Neuronal stem cell (in vitro differentiated cells): ENCODE measurements at regions not wholly inside any gene's neighbourhood (a gene's known extent, or its start where the extent isn't known, plus 50 kb on each side); places are given as distances from the start of the nearest gene placed in this dataset.

ENCODE experiments used
- DNase-seq: peaks from one replicate; pipeline ENCODE4 v3.0.0-alpha.2; 2013; ENCODE audit warnings: low spot score
- H2AFZ ChIP-seq: one replicate; pipeline ENCODE4 v1.6.1; 2013; ENCODE audit warnings: mild to moderate bottlenecking, low read length, inconsistent platforms
- H2AK5ac ChIP-seq: 2 replicates; pipeline ENCODE4 v1.6.1; 2013; ENCODE audit warnings: low read depth, mild to moderate bottlenecking, inconsistent platforms, low read length, moderate library complexity, mixed read lengths
- H2BK120ac ChIP-seq: 2 replicates; pipeline ENCODE4 v1.6.1; 2013; ENCODE audit warnings: low read depth, mild to moderate bottlenecking, inconsistent platforms, low read length, moderate library complexity, mixed read lengths
- H2BK12ac ChIP-seq: one replicate; pipeline ENCODE4 v1.6.1; 2013; ENCODE audit warnings: low read length, inconsistent platforms
- H2BK15ac ChIP-seq: 2 replicates; pipeline ENCODE4 v1.6.1; 2013; ENCODE audit warnings: mild to moderate bottlenecking, low read length, inconsistent platforms, mixed read lengths
- H2BK5ac ChIP-seq: one replicate; pipeline ENCODE4 v1.6.1; 2013; ENCODE audit warnings: inconsistent platforms, mild to moderate bottlenecking, low read length, moderate library complexity
- H3K14ac ChIP-seq: one replicate; pipeline ENCODE4 v1.6.1; 2013; ENCODE audit warnings: low read length, inconsistent platforms
- H3K18ac ChIP-seq: 2 replicates; pipeline ENCODE4 v1.6.1; 2013; ENCODE audit warnings: low read length, inconsistent platforms
- H3K23ac ChIP-seq: 2 replicates; pipeline ENCODE4 v1.6.1; 2013; ENCODE audit warnings: low read depth, mild to moderate bottlenecking, mixed read lengths, low read length, inconsistent platforms; ENCODE audit not compliant: poor library complexity
- H3K27ac ChIP-seq: replicated peaks from 3 replicates; pipeline ENCODE4 v1.5.1; 2013; ENCODE audit warnings: low read length, inconsistent platforms
- H3K27me3 ChIP-seq, 3 experiments: 2 replicates each; pipeline ENCODE4 v1.6.1; 2013; ENCODE audit warnings: low read length in 3 of 3, mild to moderate bottlenecking in 2 of 3, inconsistent platforms in 1 of 3, low read depth in 1 of 3, mixed read lengths in 1 of 3, moderate library complexity in 1 of 3; ENCODE audit not compliant: control insufficient read depth in 3 of 3, insufficient read depth in 3 of 3
- H3K36me3 ChIP-seq, 2 donors: replicated peaks in 1 of 2; 2 replicates each; pipeline ENCODE4 v1.6.1; 2013; ENCODE audit warnings: low read length in 2 of 2; ENCODE audit not compliant: control insufficient read depth in 2 of 2, insufficient read depth in 2 of 2
- H3K4ac ChIP-seq: 2 replicates; pipeline ENCODE4 v1.6.1; 2013; ENCODE audit warnings: inconsistent platforms, mild to moderate bottlenecking, low read length, moderate library complexity
- H3K4me1 ChIP-seq, 2 donors: 1 replicate in 1 of 2; 2 replicates in 1 of 2; pipeline ENCODE4 v1.6.1; 2013; ENCODE audit warnings: low read length in 2 of 2, low read depth in 1 of 2; ENCODE audit not compliant: control insufficient read depth in 2 of 2, insufficient read depth in 1 of 2
- H3K4me2 ChIP-seq: one replicate; pipeline ENCODE4 v1.6.1; 2013; ENCODE audit warnings: mild to moderate bottlenecking, low read length, inconsistent platforms; ENCODE audit not compliant: insufficient read depth, poor library complexity, severe bottlenecking
- H3K4me3 ChIP-seq, 2 donors: 2 replicates each; pipeline ENCODE4 v1.5.1; 2013; ENCODE audit warnings: low read length in 2 of 2, mild to moderate bottlenecking in 2 of 2, inconsistent platforms in 1 of 2, moderate library complexity in 1 of 2
- H3K79me1 ChIP-seq: one replicate; pipeline ENCODE4 v1.6.1; 2013; ENCODE audit warnings: low read depth, mild to moderate bottlenecking, inconsistent platforms, low read length, moderate library complexity
- H3K9ac ChIP-seq: one replicate; pipeline ENCODE4 v1.6.1; 2013; ENCODE audit warnings: mild to moderate bottlenecking, low read depth, low read length, inconsistent platforms; ENCODE audit not compliant: poor library complexity
- H3K9me3 ChIP-seq, 2 donors: replicated peaks in 1 of 2; 2 replicates each; pipeline versions ENCODE3 to v1.6.1; 2013; ENCODE audit warnings: low read length in 2 of 2, mild to moderate bottlenecking in 2 of 2, inconsistent platforms in 1 of 2, low read depth in 1 of 2, mixed read lengths in 1 of 2, moderate library complexity in 1 of 2; ENCODE audit not compliant: control insufficient read depth in 2 of 2, insufficient read depth in 1 of 2
- H4K8ac ChIP-seq: one replicate; pipeline ENCODE4 v1.6.1; 2013; ENCODE audit warnings: low read depth, mild to moderate bottlenecking, inconsistent platforms, low read length, moderate library complexity
- H4K91ac ChIP-seq: one replicate; pipeline ENCODE4 v1.6.1; 2013; ENCODE audit warnings: low read length, low read depth, mild to moderate bottlenecking, inconsistent platforms; ENCODE audit not compliant: poor library complexity
- WGBS, 2 donors: extraction: QIAGEN DNeasy Blood & Tissue Kit; methylation state at CpG; one replicate each; pipeline ENCODE4 v1.1.7; 2013; ENCODE audit warnings: missing lambda C conversion rate in 2 of 2, mixed read lengths in 1 of 2; ENCODE audit not compliant: insufficient read length in 2 of 2, insufficient replicate concordance in 1 of 2; ENCODE audit errors: extremely low coverage in 2 of 2; 5-methylcytosine and 5-hydroxymethylcytosine counted together

DNA sequence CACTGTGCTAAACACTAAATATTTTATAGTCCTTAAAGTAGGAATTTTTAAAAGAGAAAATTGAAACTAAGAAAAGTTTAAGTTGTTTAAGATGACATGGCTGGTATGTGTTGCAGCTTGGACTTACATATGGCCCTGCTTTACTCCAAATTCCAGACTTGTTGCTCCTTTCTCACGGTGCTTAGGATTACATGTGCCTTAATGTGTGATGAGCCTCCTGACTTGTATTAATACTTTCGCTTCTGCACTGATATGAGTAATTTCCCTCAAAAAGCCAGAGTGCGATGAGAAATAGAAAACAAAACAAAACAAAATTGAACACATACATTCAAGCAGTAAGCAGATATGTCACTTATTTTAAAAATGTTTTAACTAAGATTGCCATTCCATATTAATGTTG, 250.2 kb downstream of the VGLL3 start:
- H2AFZ ChIP-seq: no peak overlapping the region
- H4K8ac ChIP-seq: no peak overlapping the region
- no peak overlapping the region for H3K4ac ChIP-seq
- no peaks in the 10 kb centered on the region for H3K36me3 ChIP-seq
- H3K9ac ChIP-seq: no peak overlapping the region
- H3K27ac ChIP-seq: no peak overlapping the region
- no peak for DNase-seq
- no peaks in the 10 kb centered on the region for H3K27me3 ChIP-seq
- H3K79me1 ChIP-seq: no peaks in the 10 kb centered on the region
- no peak overlapping the region for H3K23ac ChIP-seq
- H2BK15ac ChIP-seq: no peak overlapping the region
- H3K4me3 ChIP-seq: no peak overlapping the region
- no peak overlapping the region for H3K4me2 ChIP-seq
- H2BK12ac ChIP-seq: no peak overlapping the region
- H3K14ac ChIP-seq: no peak overlapping the region
- H3K9me3 ChIP-seq: no peaks in the 10 kb centered on the region
- WGBS, 2 donors: no CpG with 5 or more reads among the region's 3 CpGs
- no peak overlapping the region for H2BK120ac ChIP-seq
- no peaks in the 10 kb centered on the region for H3K4me1 ChIP-seq
- H3K18ac ChIP-seq: no peak overlapping the region
- H4K91ac ChIP-seq: no peak overlapping the region
- H2BK5ac ChIP-seq: no peak overlapping the region
- H2AK5ac ChIP-seq: no peak overlapping the region

DNA sequence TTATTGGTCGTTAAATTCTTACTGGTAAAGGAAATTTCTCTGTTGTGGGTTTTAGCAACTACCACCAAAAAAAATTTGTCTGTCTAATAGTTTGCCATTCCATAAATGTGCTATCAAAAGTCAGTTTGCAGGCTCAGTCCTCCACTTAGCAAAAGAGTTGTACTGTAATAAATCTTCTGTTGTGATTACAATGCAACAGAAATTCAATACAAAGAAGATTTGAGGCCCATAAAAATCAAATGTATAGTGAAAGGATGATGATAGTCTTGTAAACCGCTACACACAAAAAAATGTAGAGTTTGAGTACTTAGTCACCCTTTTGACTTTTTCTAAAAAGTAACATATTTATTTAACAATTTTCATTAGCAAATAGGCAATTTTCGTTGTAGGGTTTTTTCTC, 251.7 kb downstream of the VGLL3 start:
- no peak overlapping the region for H2BK12ac ChIP-seq
- H3K18ac ChIP-seq: no peak overlapping the region
- no peak overlapping the region for H3K4me3 ChIP-seq
- H3K36me3 ChIP-seq: no peaks in the 10 kb centered on the region
- H3K27ac ChIP-seq: no peak overlapping the region
- H3K14ac ChIP-seq: no peak overlapping the region
- H3K4me1 ChIP-seq: no peaks in the 10 kb centered on the region
- no peak overlapping the region for H3K4me2 ChIP-seq
- H2BK5ac ChIP-seq: no peak overlapping the region
- no peak overlapping the region for H2AK5ac ChIP-seq
- no peaks in the 10 kb centered on the region for H3K79me1 ChIP-seq
- no peak overlapping the region for H4K8ac ChIP-seq
- DNase-seq: no peak
- H2AFZ ChIP-seq: no peak overlapping the region
- H3K9ac ChIP-seq: no peak overlapping the region
- no peak overlapping the region for H3K23ac ChIP-seq
- no peak overlapping the region for H2BK120ac ChIP-seq
- no peak overlapping the region for H4K91ac ChIP-seq
- no CpG with 5 or more reads among the region's 3 CpGs for WGBS, 2 donors
- no peak overlapping the region for H2BK15ac ChIP-seq
- no peaks in the 10 kb centered on the region for H3K9me3 ChIP-seq
- H3K27me3 ChIP-seq: no peaks in the 10 kb centered on the region
- no peak overlapping the region for H3K4ac ChIP-seq

DNA sequence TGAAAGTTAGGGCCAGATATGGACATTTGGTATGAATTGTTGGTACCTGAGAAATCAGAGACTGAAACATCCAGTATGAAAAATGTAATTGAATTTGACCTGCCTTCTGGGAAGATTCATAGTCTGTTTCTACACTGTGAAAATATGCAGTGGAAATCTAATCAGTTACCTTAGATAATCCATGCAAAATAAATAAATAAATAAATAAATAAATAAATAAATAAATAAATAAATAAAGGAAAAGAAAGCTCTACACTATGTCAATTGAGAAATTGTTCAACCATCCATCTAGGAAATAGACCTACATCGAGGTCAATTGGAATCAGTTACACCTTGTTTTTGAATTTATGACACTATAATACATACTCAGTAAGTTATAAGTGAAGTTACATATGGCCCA, 252.3 kb downstream of the VGLL3 start:
- H3K14ac ChIP-seq: no peak overlapping the region
- H3K4ac ChIP-seq: no peak overlapping the region
- H2BK12ac ChIP-seq: no peak overlapping the region
- H3K4me3 ChIP-seq: no peak overlapping the region
- H4K91ac ChIP-seq: no peak overlapping the region
- H2AFZ ChIP-seq: no peak overlapping the region
- no peak overlapping the region for H2BK5ac ChIP-seq
- H3K9ac ChIP-seq: no peak overlapping the region
- H2AK5ac ChIP-seq: no peak overlapping the region
- H3K23ac ChIP-seq: no peak overlapping the region
- no peak overlapping the region for H4K8ac ChIP-seq
- no peak overlapping the region for H3K27ac ChIP-seq
- no peak overlapping the region for H3K4me2 ChIP-seq
- H2BK15ac ChIP-seq: no peak overlapping the region
- no peaks in the 10 kb centered on the region for H3K27me3 ChIP-seq
- no peaks in the 10 kb centered on the region for H3K79me1 ChIP-seq
- DNase-seq: no peak
- no peak overlapping the region for H3K18ac ChIP-seq
- no peaks in the 10 kb centered on the region for H3K4me1 ChIP-seq
- no peaks in the 10 kb centered on the region for H3K36me3 ChIP-seq
- WGBS, 2 donors: no CpG with 5 or more reads among the region's 1 CpG
- no peaks in the 10 kb centered on the region for H3K9me3 ChIP-seq
- H2BK120ac ChIP-seq: no peak overlapping the region

DNA sequence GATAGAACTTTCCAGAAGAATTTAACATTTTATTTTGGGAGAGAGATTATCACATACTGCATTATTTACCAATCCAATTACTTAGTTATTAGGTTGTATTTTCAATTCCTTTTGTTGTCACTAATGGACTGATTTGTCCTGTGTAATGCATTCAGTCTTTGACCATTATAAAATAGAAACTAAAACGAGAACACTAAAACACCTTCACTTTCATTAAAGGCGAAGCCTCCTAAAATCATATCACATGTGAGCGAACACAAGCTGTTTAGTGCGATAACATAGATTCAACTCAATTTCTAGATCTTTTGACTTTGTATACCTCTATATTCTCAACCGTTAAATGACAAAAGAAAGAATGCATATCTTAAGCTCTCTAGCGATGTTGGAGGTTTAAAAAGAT, 253.4 kb downstream of the VGLL3 start:
- WGBS, 2 donors: no CpG with 5 or more reads among the region's 6 CpGs
- H2BK15ac ChIP-seq: no peak overlapping the region

More for the DNA sequence above, 253.4 kb downstream of the VGLL3 start:
- no peak overlapping the region for H3K23ac ChIP-seq
- H4K91ac ChIP-seq: no peak overlapping the region
- no peak overlapping the region for H3K18ac ChIP-seq
- no peaks in the 10 kb centered on the region for H3K4me1 ChIP-seq
- no peak overlapping the region for H4K8ac ChIP-seq
- H2BK12ac ChIP-seq: no peak overlapping the region
- no peak overlapping the region for H3K4ac ChIP-seq
- no peak overlapping the region for H3K4me2 ChIP-seq
- no peak overlapping the region for H3K9ac ChIP-seq
- H3K27ac ChIP-seq: no peak overlapping the region
- no peak overlapping the region for H3K14ac ChIP-seq
- H2AK5ac ChIP-seq: no peak overlapping the region
- H2AFZ ChIP-seq: no peak overlapping the region
- no peaks in the 10 kb centered on the region for H3K79me1 ChIP-seq
- no peak overlapping the region for H3K4me3 ChIP-seq
- no peaks in the 10 kb centered on the region for H3K36me3 ChIP-seq
- no peaks in the 10 kb centered on the region for H3K27me3 ChIP-seq
- H2BK120ac ChIP-seq: no peak overlapping the region
- no peak for DNase-seq
- H2BK5ac ChIP-seq: no peak overlapping the region
- H3K9me3 ChIP-seq: no peaks in the 10 kb centered on the region
